Neural progenitor cell (in vitro differentiated cells): ENCODE measurements at regions not wholly inside any gene's neighbourhood (a gene's known extent, or its start where the extent isn't known, plus 50 kb on each side); places are given as distances from the start of the nearest gene placed in this dataset.

Experiments used
- CTCF ChIP-seq: fragments of 200-600 bp; sonication (generic); IDR thresholded peaks from 2 replicates; pipeline ENCODE4 v1.5.1; 2017; ENCODE audit warnings: antibody characterized with exemption, mild to moderate bottlenecking
- EZH2 ChIP-seq: fragments of 200-600 bp; sonication (generic); IDR thresholded peaks from 2 replicates; pipeline ENCODE4 v1.6.1; 2017; ENCODE audit warnings: antibody characterized with exemption, mild to moderate bottlenecking, moderate library complexity

DNA sequence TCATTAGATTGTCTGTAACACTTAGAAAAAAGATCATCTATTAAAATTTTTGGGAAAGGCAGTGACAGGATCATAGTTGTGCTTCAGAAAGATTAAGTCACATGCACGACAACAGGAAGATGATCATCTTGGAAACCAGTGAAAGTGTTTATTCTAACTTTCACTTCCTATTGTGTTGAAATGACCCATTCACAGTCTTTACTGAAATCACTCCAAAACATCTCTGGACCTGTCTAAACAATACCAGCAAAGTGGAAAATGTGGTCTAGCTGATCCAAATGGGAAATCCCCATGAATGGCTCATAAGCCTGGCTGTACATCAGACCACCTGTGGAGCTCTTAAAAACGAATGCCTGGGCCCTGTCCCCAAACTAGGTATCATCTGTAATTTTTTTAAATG is 111.1 kb upstream of the ETV3 start:
- TF ChIP-seq CTCF (no peak), EZH2 (no peak)
